ENCODE measurements at regions not wholly inside any gene's neighbourhood (a gene's known extent, or its start where the extent isn't known, plus 50 kb on each side); places are given as distances from the start of the nearest gene placed in this dataset.

GRCh38 chr2:236939721-236940231, 145.9 kb upstream of the COPS8 start (continued):
- TF ChIP-seq JUN (IDR thresholded peaks at IDR 0.05; ENCODE audit: low read depth, low read length) (no peak), SP1 (IDR thresholded peaks at IDR 0.05; ENCODE audit: low read depth, low read length) (no peak)

Measured in H1 (cell line).